ENCODE measurements at regions not wholly inside any gene's neighbourhood (a gene's known extent, or its start where the extent isn't known, plus 50 kb on each side); places are given as distances from the start of the nearest gene placed in this dataset.

GRCh38 chr15:36330598-36330997, 248.8 kb upstream of the CDIN1 start:
- Histone ChIP-seq H3K36me3 (ENCODE audit: control insufficient read depth, insufficient read depth, low read length) (no peaks in the 10 kb centered on the region), H3K4me3 (ENCODE audit: low read depth, low read length) (no peak overlapping the region), H3K4me1 (no peaks in the 10 kb centered on the region), H3K27me3 (replicated peaks; ENCODE audit: control insufficient read depth, insufficient read depth, low read length) (no peaks in the 10 kb centered on the region), H3K9me3 (no peaks in the 10 kb centered on the region)
- POLR2A ChIA-PET = no interaction called here
- no peak overlapping the region for H3K27ac Mint-ChIP-seq (ENCODE audit: unreplicated experiment)
- H3K4me1 Mint-ChIP-seq (ENCODE audit: low read depth, unreplicated experiment) = peaks cover 1% of the 10 kb centered on the region
- H3K4me3 Mint-ChIP-seq (ENCODE audit: unreplicated experiment) = no peak overlapping the region
- DNase-seq = no peak
- no peaks in the 10 kb centered on the region for H3K36me3 Mint-ChIP-seq (ENCODE audit: insufficient read depth, unreplicated experiment)
- CTCF ChIA-PET = no interaction called here
- no peaks in the 10 kb centered on the region for H3K27me3 Mint-ChIP-seq (ENCODE audit: insufficient read depth, unreplicated experiment)
- intact Hi-C loops (cut with micrococcal nuclease; ENCODE audit: unreplicated experiment) = no loop called here
- TF ChIP-seq, protein P1, sequence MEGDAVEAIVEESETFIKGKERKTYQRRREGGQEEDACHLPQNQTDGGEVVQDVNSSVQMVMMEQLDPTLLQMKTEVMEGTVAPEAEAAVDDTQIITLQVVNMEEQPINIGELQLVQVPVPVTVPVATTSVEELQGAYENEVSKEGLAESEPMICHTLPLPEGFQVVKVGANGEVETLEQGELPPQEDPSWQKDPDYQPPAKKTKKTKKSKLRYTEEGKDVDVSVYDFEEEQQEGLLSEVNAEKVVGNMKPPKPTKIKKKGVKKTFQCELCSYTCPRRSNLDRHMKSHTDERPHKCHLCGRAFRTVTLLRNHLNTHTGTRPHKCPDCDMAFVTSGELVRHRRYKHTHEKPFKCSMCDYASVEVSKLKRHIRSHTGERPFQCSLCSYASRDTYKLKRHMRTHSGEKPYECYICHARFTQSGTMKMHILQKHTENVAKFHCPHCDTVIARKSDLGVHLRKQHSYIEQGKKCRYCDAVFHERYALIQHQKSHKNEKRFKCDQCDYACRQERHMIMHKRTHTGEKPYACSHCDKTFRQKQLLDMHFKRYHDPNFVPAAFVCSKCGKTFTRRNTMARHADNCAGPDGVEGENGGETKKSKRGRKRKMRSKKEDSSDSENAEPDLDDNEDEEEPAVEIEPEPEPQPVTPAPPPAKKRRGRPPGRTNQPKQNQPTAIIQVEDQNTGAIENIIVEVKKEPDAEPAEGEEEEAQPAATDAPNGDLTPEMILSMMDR (IDR thresholded peaks at IDR 0.05; ENCODE audit: insufficient read depth in 1 of 2, low read depth in 1 of 2, low read length in 1 of 2, severe bottlenecking in 1 of 2, unreplicated experiment in 1 of 2) = no peak
- BruUV-seq (replicated peaks) = no TSS peak
- no peaks in the 10 kb centered on the region for H3K9me3 Mint-ChIP-seq (ENCODE audit: unreplicated experiment)

DNA sequence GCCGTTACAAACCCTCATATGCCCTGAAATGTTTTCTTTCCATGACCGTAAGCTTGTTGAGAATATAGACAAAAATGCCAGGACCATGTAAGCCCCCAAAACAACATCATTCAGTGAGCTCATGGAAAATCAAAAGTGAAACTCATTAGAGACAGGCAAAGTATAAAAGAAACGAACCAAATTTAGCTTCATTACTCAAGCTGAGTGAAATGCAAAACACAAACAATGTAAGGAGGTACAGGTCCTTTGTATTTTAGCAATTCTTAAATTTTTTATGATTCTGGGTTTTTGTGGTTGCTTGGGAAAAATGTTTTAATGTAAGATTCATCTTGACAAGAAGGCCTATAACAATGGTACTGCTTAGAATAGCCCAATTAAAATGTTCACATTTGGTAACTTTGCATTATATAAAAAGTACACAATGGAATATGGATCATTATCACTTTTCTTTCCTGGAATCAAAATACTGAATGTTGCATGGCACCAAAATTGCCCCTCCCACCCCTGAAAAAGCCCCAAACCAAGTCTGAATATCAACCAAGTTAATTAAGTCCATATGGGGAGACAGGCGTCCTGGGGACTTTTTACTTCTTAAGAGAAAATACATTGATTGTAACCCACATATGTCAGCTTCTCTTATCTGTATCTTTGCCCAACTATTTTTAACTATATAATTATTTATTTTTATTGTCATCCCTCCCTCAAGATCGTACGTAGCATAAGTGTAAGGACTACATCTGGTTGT, 247.7 kb upstream of the CDIN1 start:
- TF ChIP-seq, protein P1 (IDR thresholded peaks at IDR 0.05; ENCODE audit: insufficient read depth in 1 of 2, low read depth in 1 of 2, low read length in 1 of 2, severe bottlenecking in 1 of 2, unreplicated experiment in 1 of 2) = no peak

DNA sequence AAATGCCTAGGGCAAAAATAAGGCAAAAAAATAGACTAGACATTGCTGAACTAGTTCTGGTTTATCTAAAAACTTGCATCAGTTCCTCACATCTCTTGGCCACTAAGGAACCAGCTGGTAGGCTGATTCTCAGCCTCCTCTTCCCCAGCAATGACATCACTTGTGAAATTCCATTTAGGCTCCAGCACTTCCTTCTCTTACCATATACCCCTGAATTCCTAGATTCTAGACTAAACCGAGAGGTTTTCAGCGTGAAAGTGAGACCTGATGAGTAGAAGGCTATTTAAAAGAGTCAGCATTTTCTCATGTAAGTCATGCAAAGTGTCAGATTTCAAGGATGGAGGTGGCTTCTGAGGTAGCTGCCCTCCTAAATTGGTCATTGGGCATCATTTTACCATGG, 247.1 kb upstream of the CDIN1 start:
- POLR2A ChIA-PET = no interaction called here
- TF ChIP-seq, protein P1 (IDR thresholded peaks at IDR 0.05; ENCODE audit: insufficient read depth in 1 of 2, low read depth in 1 of 2, low read length in 1 of 2, severe bottlenecking in 1 of 2, unreplicated experiment in 1 of 2) = no peak
- intact Hi-C loops (cut with micrococcal nuclease; ENCODE audit: unreplicated experiment) = no loop called here
- Histone ChIP-seq H3K36me3 (ENCODE audit: control insufficient read depth, insufficient read depth, low read length) (no peaks in the 10 kb centered on the region), H3K9me3 (no peaks in the 10 kb centered on the region), H3K4me1 (no peaks in the 10 kb centered on the region), H3K4me3 (ENCODE audit: low read depth, low read length) (no peak overlapping the region), H3K27me3 (replicated peaks; ENCODE audit: control insufficient read depth, insufficient read depth, low read length) (no peaks in the 10 kb centered on the region)
- Mint-ChIP-seq H3K4me3 (ENCODE audit: unreplicated experiment) (no peak overlapping the region), H3K36me3 (ENCODE audit: insufficient read depth, unreplicated experiment) (no peaks in the 10 kb centered on the region), H3K9me3 (ENCODE audit: unreplicated experiment) (no peaks in the 10 kb centered on the region), H3K27me3 (ENCODE audit: insufficient read depth, unreplicated experiment) (no peaks in the 10 kb centered on the region), H3K4me1 (ENCODE audit: low read depth, unreplicated experiment) (no peaks in the 10 kb centered on the region), H3K27ac (ENCODE audit: unreplicated experiment) (no peak overlapping the region)
- DNase-seq = no peak
- CTCF ChIA-PET = no interaction called here
- BruUV-seq (replicated peaks) = no TSS peak

More for the DNA sequence above, 247.7 kb upstream of the CDIN1 start:
- Histone ChIP-seq H3K36me3 (ENCODE audit: control insufficient read depth, insufficient read depth, low read length) (no peaks in the 10 kb centered on the region), H3K9me3 (no peaks in the 10 kb centered on the region), H3K27me3 (replicated peaks; ENCODE audit: control insufficient read depth, insufficient read depth, low read length) (no peaks in the 10 kb centered on the region), H3K4me1 (no peaks in the 10 kb centered on the region), H3K4me3 (ENCODE audit: low read depth, low read length) (no peak overlapping the region)
- DNase-seq = no peak
- CTCF ChIA-PET = no interaction called here
- no TSS peak for BruUV-seq (replicated peaks)
- Mint-ChIP-seq H3K4me3 (ENCODE audit: unreplicated experiment) (no peak overlapping the region), H3K36me3 (ENCODE audit: insufficient read depth, unreplicated experiment) (no peaks in the 10 kb centered on the region), H3K27me3 (ENCODE audit: insufficient read depth, unreplicated experiment) (no peaks in the 10 kb centered on the region), H3K27ac (ENCODE audit: unreplicated experiment) (no peak overlapping the region), H3K9me3 (ENCODE audit: unreplicated experiment) (no peaks in the 10 kb centered on the region), H3K4me1 (ENCODE audit: low read depth, unreplicated experiment) (no peaks in the 10 kb centered on the region)
- POLR2A ChIA-PET = no interaction called here
- intact Hi-C loops (cut with micrococcal nuclease; ENCODE audit: unreplicated experiment) = no loop called here

All from Caco-2 (cell line).